Spleen (tissue), 11 donors: ENCODE measurements at regions not wholly inside any gene's neighbourhood (a gene's known extent, or its start where the extent isn't known, plus 50 kb on each side); places are given as distances from the start of the nearest gene placed in this dataset.

Source experiments
- DNase-seq: peaks from one replicate; pipeline ENCODE4 v3.0.0-alpha.2; 2020
- H3K27ac ChIP-seq, 8 donors: fragments of 200-600 bp; sonication (generic) in 7 of 8; 1 replicate in 4 of 8; 2 replicates in 4 of 8; pipeline versions ENCODE4 v1.5.0 to v1.8.0; 2016 to 2021; ENCODE audit warnings: inconsistent platforms in 4 of 8, mild to moderate bottlenecking in 4 of 8, moderate library complexity in 1 of 8
- H3K27me3 ChIP-seq, 7 donors: fragments of 200-600 bp; sonication (generic) in 6 of 7; replicated peaks in 1 of 7; 1 replicate in 4 of 7; 2 replicates in 3 of 7; pipeline versions ENCODE4 v1.5.0 to v1.8.0; 2016 to 2021; ENCODE audit warnings: inconsistent platforms in 3 of 7, mild to moderate bottlenecking in 1 of 7
- H3K36me3 ChIP-seq, 6 donors: fragments of 200-600 bp; sonication (generic) in 5 of 6; 1 replicate in 4 of 6; 2 replicates in 2 of 6; pipeline versions ENCODE4 v1.5.0 to v1.8.0; 2016 to 2021; ENCODE audit warnings: inconsistent platforms in 2 of 6
- H3K4me1 ChIP-seq, 6 donors: fragments of 200-600 bp; sonication (generic) in 5 of 6; 1 replicate in 3 of 6; 2 replicates in 3 of 6; pipeline versions ENCODE4 v1.5.0 to v1.8.0; 2016 to 2021; ENCODE audit warnings: inconsistent platforms in 3 of 6
- H3K4me3 ChIP-seq, 8 donors: fragments of 200-600 bp; sonication (generic) in 7 of 8; 1 replicate in 4 of 8; 2 replicates in 4 of 8; pipeline versions ENCODE4 v1.5.0 to v1.8.0; 2016 to 2021; ENCODE audit warnings: inconsistent platforms in 4 of 8, mild to moderate bottlenecking in 4 of 8, moderate library complexity in 2 of 8
- H3K9me3 ChIP-seq, 8 donors: fragments of 200-600 bp; sonication (generic) in 7 of 8; 1 replicate in 4 of 8; 2 replicates in 4 of 8; pipeline versions ENCODE4 v1.5.0 to v1.8.0; 2016 to 2021; ENCODE audit warnings: inconsistent platforms in 4 of 8
- POLR2A ChIP-seq, 3 donors: fragments of 450-650 bp; IDR thresholded peaks; one replicate each; pipeline ENCODE4 v1.5.1; 2017; ENCODE audit warnings: antibody characterized with exemption in 3 of 3, mild to moderate bottlenecking in 1 of 3
- POLR2AphosphoS5 ChIP-seq, 3 donors: sonication (generic); formaldehyde crosslinking; IDR thresholded peaks; one replicate each; pipeline ENCODE4 v1.5.1; 2017; ENCODE audit warnings: antibody characterized with exemption in 3 of 3
- WGBS, 5 donors: extraction: QIAGEN DNeasy Blood & Tissue Kit in 3 of 5; methylation state at CpG; one replicate each; pipeline versions ENCODE4 v1.1.5 to v1.1.7; 2013 to 2018; 5-methylcytosine and 5-hydroxymethylcytosine counted together
- intact Hi-C: fragments of 100-400 bp; cut with DNase I; formaldehyde crosslinking; loops from one replicate; pipeline ENCODE4 v1.15.0; 2023; ENCODE audit warnings: low total_unique reads
- TF ChIP-seq, protein P1 (sequence below), 11 experiments: fragments of 200-600 bp in 7 of 11; fragments of 450-650 bp in 4 of 11; sonication (generic) in 4 of 11; IDR thresholded peaks in 8 of 11; conservative IDR thresholded peaks in 3 of 11; 1 replicate in 7 of 11; 2 replicates in 4 of 11; pipeline versions ENCODE4 v1.4.0 to v1.8.0; 2016 to 2021; ENCODE audit warnings: antibody characterized with exemption in 11 of 11, inconsistent platforms in 4 of 11, mild to moderate bottlenecking in 1 of 11
- donor health status: healthy with polysubstance abuse.
- donor health status: DM: no; HTN: no; CAD: no; lungs with moderate emphysema.
- donor health status: DM: no; HTN: no; CAD: no.
- donor health status: Bipolar disorder and iron deficiency.
- donor health status: healthy.
- donor health status: DM: no; HTN: no; CAD: no.
- donor health status: DM: yes; HTN: yes; CAD: no.

DNA sequence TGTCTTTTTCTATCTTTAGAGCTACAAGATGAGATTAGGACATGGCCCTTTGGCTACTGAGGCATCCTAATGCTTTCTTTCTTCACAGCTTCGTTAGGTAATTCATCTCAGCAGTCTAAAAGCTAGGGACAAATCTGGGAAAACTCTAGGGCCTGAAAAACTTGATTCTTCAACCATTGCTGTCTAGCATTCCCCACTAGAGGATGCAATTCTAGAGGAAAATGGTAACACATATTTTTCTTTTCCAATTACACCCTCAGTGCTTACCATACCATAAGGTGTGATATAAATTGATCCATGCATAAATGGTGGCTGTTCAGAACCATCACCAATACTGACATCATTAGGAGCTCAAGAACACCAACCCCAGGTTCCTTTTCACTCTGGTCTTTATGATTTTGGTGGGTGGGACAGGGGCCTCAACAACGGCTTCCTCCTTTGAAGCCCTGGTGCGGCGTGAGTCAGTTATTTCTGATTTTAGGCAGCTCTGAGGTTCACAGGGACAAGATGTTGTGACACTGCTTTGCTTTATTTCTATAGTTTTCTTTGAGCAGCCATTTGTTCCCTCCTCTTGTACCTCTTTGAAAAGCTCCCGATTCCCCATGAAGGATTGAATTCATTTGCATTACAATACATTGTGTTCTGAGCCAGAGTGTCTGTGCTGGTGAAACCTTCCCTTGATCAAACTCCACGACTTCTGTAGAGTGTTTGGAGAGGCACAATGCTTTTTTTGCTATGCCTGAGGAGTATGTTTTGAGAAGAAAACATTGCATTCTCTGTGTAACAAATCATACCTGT lies 526.0 kb upstream of the TRPC7 start:
- no peak for DNase-seq
- H3K9me3 ChIP-seq: no peaks in the 10 kb centered on the region
- H3K27me3 ChIP-seq: no peaks in the 10 kb centered on the region
- TF ChIP-seq POLR2AphosphoS5 (IDR thresholded peaks at IDR 0.05) (no peak), POLR2A (IDR thresholded peaks at IDR 0.05) (no peak)
- TF ChIP-seq, protein P1, sequence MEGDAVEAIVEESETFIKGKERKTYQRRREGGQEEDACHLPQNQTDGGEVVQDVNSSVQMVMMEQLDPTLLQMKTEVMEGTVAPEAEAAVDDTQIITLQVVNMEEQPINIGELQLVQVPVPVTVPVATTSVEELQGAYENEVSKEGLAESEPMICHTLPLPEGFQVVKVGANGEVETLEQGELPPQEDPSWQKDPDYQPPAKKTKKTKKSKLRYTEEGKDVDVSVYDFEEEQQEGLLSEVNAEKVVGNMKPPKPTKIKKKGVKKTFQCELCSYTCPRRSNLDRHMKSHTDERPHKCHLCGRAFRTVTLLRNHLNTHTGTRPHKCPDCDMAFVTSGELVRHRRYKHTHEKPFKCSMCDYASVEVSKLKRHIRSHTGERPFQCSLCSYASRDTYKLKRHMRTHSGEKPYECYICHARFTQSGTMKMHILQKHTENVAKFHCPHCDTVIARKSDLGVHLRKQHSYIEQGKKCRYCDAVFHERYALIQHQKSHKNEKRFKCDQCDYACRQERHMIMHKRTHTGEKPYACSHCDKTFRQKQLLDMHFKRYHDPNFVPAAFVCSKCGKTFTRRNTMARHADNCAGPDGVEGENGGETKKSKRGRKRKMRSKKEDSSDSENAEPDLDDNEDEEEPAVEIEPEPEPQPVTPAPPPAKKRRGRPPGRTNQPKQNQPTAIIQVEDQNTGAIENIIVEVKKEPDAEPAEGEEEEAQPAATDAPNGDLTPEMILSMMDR (IDR thresholded peaks at IDR 0.05 in 8 of 11, conservative IDR thresholded peaks at IDR 0.05 in 3 of 11): no peak
- no peaks in the 10 kb centered on the region for H3K36me3 ChIP-seq
- intact Hi-C loops: no loop called here
- no peak overlapping the region for H3K27ac ChIP-seq
- H3K4me3 ChIP-seq: no peak overlapping the region
- no peaks in the 10 kb centered on the region for H3K4me1 ChIP-seq
- WGBS, 5 donors: 44 to 53% (median 45%) methylated on average over 6 of the region's 6 CpGs

DNA sequence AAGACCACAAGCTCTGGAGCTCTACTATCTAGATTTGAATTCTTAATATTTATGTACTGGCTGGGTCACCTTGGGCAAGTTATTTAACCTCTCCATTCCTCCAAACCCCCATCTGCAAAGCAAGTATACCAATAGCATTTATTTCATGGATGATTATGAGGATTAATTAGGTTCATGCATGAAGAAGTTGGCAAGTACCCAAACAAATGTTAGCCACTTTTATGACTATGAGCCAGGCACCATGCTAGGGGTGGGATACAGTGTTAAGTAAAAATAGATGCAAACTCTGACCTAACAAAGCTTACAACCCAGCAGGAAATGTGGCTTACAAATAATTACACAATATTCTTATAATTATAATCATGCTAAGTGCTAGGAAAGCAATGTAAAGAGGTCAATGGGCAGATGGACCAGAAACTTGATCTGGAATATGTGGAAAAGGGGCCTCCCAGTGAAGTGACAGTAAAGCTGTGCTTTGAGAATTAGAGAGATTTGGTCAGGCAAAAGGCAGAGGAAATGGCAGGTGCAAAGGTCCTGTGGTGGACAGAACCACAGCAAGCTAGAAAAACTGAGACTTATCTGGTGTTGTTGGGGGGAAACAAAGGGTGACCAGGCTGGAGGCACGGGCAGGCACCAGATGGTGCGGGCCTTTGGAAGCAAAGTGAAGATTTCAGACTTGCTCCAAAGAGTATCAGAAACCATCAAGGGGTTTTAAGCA lies 525.2 kb upstream of the TRPC7 start:
- DNase-seq: no peak
- Histone ChIP-seq H3K27me3 (no peaks in the 10 kb centered on the region), H3K27ac (no peak overlapping the region), H3K9me3 (no peaks in the 10 kb centered on the region), H3K36me3 (no peaks in the 10 kb centered on the region), H3K4me1 (no peaks in the 10 kb centered on the region), H3K4me3 (no peak overlapping the region)
- WGBS, 5 donors: 39 to 83% (median 81%) methylated on average over 2 of the region's 2 CpGs
- intact Hi-C loops: no loop called here
- TF ChIP-seq POLR2A (IDR thresholded peaks at IDR 0.05) (no peak), POLR2AphosphoS5 (IDR thresholded peaks at IDR 0.05) (no peak)
- TF ChIP-seq, protein P1 (IDR thresholded peaks at IDR 0.05 in 8 of 11, conservative IDR thresholded peaks at IDR 0.05 in 3 of 11): no peak

DNA sequence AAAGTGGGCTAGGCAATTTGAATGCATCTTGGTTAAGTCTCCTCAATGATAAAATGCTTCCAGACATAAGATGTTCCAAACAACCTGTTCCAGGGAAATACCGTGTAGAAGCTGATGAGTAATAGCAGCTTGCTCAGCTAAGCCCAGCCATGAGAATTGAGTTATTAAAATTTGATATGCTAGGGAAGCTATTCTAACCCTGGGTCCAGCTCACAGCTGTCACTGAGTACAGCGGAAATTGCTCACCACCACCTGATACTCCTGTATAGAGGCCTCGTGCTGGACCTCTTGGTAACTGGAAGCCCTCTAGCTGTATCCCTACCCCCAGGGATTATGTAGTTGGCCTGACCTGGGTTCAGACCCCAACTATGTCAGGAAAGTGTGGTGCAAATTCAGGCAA lies 521.3 kb upstream of the TRPC7 start:
- peaks cover 0 to 13% (median 2%) of the 10 kb centered on the region in 8 donors for H3K9me3 ChIP-seq
- no peak overlapping the region for H3K4me3 ChIP-seq
- H3K36me3 ChIP-seq: no peaks in the 10 kb centered on the region
- H3K4me1 ChIP-seq: no peaks in the 10 kb centered on the region
- 67 to 90% (median 82%) methylated on average over 3 of the region's 3 CpGs for WGBS, 5 donors
- intact Hi-C loops: no loop called here
- H3K27ac ChIP-seq: no peak overlapping the region
- no peak for DNase-seq
- no peaks in the 10 kb centered on the region for H3K27me3 ChIP-seq
- TF ChIP-seq, protein P1 (IDR thresholded peaks at IDR 0.05 in 8 of 11, conservative IDR thresholded peaks at IDR 0.05 in 3 of 11): no peak
- no peak for TF ChIP-seq POLR2AphosphoS5 (IDR thresholded peaks at IDR 0.05)
- no peak for TF ChIP-seq POLR2A (IDR thresholded peaks at IDR 0.05)

DNA sequence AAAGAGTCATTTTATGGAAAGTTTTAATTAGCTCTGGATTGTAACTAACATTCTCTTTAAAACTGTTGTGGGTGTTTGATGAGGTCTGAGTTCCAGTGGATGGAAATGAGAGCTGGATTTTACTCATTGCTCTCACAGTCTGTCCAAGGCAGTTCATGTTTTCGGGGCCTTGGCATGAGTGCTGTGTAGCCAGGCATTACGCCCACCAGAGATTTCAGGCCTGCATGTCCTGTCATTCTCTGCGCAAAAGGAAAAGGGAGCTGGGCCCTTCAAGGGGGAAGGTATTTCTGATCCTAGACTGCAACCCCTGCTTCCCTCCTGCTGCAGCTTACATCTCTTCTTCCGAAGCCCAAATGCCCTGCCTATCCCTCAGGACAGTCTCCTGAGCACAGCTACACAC lies 499.6 kb upstream of the TRPC7 start:
- Histone ChIP-seq H3K36me3 (no peaks in the 10 kb centered on the region), H3K4me3 (no peak overlapping the region), H3K27me3 (no peaks in the 10 kb centered on the region), H3K4me1 (no peaks in the 10 kb centered on the region), H3K9me3 (no peaks in the 10 kb centered on the region), H3K27ac (no peak overlapping the region)
- no peak for DNase-seq
- TF ChIP-seq, protein P1 (IDR thresholded peaks at IDR 0.05 in 8 of 11, conservative IDR thresholded peaks at IDR 0.05 in 3 of 11): no peak
- TF ChIP-seq POLR2AphosphoS5 (IDR thresholded peaks at IDR 0.05) (no peak), POLR2A (IDR thresholded peaks at IDR 0.05) (no peak)
- intact Hi-C loops: no loop called here
- 84 to 93% (median 87%) methylated on average over 4 of the region's 4 CpGs for whole genome bisulfite sequencing, 5 donors
